ENCODE measurements at regions not wholly inside any gene's neighbourhood (a gene's known extent, or its start where the extent isn't known, plus 50 kb on each side); places are given as distances from the start of the nearest gene placed in this dataset.

DNA sequence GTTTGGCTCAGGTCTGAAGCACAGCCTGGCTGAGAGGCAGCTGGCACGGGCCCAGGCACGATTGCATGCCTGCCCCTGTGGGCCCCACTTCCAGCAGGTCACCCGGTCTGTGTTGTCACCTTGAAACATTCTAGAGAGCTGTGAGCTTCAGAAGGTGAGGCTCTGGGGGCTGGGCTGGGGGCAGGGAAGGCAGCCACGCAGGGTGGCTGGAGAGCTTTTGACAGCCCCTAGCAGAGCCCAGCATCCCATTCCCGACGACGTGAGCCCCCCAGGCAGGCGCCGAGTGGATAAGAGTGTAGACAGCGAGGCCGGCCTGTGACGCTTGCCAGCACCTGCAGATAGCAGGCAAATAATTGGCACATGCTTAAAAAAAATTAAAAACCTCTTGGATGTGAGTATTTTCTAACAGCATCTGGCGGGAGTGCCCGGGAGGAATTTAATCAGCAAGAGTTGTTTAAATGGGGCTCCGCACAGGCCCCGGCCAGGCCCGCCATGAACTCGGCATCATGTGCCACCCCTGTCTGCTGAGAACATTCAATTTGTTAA is 212.0 kb upstream of the TBX20 start:
- H3K4me1 ChIP-seq: no peaks in the 10 kb centered on the region
- no peaks in the 10 kb centered on the region for H3K36me3 ChIP-seq (ENCODE audit: control insufficient read depth, insufficient read depth, low read length)
- Mint-ChIP-seq H3K27ac (ENCODE audit: unreplicated experiment) (no peak overlapping the region), H3K4me3 (ENCODE audit: unreplicated experiment) (no peak overlapping the region), H3K27me3 (ENCODE audit: insufficient read depth, unreplicated experiment) (peaks cover 19% of the 10 kb centered on the region), H3K9me3 (ENCODE audit: unreplicated experiment) (no peaks in the 10 kb centered on the region), H3K4me1 (ENCODE audit: low read depth, unreplicated experiment) (no peaks in the 10 kb centered on the region), H3K36me3 (ENCODE audit: insufficient read depth, unreplicated experiment) (no peaks in the 10 kb centered on the region)
- intact Hi-C loops (cut with micrococcal nuclease; ENCODE audit: unreplicated experiment): no loop called here
- TF ChIP-seq, protein P1, sequence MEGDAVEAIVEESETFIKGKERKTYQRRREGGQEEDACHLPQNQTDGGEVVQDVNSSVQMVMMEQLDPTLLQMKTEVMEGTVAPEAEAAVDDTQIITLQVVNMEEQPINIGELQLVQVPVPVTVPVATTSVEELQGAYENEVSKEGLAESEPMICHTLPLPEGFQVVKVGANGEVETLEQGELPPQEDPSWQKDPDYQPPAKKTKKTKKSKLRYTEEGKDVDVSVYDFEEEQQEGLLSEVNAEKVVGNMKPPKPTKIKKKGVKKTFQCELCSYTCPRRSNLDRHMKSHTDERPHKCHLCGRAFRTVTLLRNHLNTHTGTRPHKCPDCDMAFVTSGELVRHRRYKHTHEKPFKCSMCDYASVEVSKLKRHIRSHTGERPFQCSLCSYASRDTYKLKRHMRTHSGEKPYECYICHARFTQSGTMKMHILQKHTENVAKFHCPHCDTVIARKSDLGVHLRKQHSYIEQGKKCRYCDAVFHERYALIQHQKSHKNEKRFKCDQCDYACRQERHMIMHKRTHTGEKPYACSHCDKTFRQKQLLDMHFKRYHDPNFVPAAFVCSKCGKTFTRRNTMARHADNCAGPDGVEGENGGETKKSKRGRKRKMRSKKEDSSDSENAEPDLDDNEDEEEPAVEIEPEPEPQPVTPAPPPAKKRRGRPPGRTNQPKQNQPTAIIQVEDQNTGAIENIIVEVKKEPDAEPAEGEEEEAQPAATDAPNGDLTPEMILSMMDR (IDR thresholded peaks at IDR 0.05; ENCODE audit: insufficient read depth in 1 of 2, low read depth in 1 of 2, low read length in 1 of 2, severe bottlenecking in 1 of 2, unreplicated experiment in 1 of 2): no peak
- ChIA-PET CTCF (no interaction called here), POLR2A (no interaction called here)
- H3K9me3 ChIP-seq: no peaks in the 10 kb centered on the region
- no peak for DNase-seq
- no peak overlapping the region for H3K4me3 ChIP-seq (ENCODE audit: low read depth, low read length)
- no peaks in the 10 kb centered on the region; the same call in 1 of the 2 replicates for H3K27me3 ChIP-seq (replicated peaks; ENCODE audit: control insufficient read depth, insufficient read depth, low read length)
- BruUV-seq (replicated peaks): no TSS peak

GRCh38 chr7:35463751-35464150 is 209.9 kb upstream of the TBX20 start:
- no peaks in the 10 kb centered on the region for H3K9me3 Mint-ChIP-seq (ENCODE audit: unreplicated experiment)
- peaks cover 16% of the 10 kb centered on the region for H3K27me3 Mint-ChIP-seq (ENCODE audit: insufficient read depth, unreplicated experiment)
- no peaks in the 10 kb centered on the region for H3K36me3 ChIP-seq (ENCODE audit: control insufficient read depth, insufficient read depth, low read length)
- intact Hi-C loops (cut with micrococcal nuclease; ENCODE audit: unreplicated experiment): no loop called here
- CTCF ChIA-PET: no interaction called here
- H3K36me3 Mint-ChIP-seq (ENCODE audit: insufficient read depth, unreplicated experiment): no peaks in the 10 kb centered on the region
- DNase-seq: no peak
- H3K27ac Mint-ChIP-seq (ENCODE audit: unreplicated experiment): no peak overlapping the region
- H3K4me1 ChIP-seq: no peaks in the 10 kb centered on the region
- H3K4me3 ChIP-seq (ENCODE audit: low read depth, low read length): no peak overlapping the region
- TF ChIP-seq, protein P1 (IDR thresholded peaks at IDR 0.05; ENCODE audit: insufficient read depth in 1 of 2, low read depth in 1 of 2, low read length in 1 of 2, severe bottlenecking in 1 of 2, unreplicated experiment in 1 of 2): no peak
- BruUV-seq (replicated peaks): no TSS peak
- no peaks in the 10 kb centered on the region for H3K4me1 Mint-ChIP-seq (ENCODE audit: low read depth, unreplicated experiment)
- POLR2A ChIA-PET: no interaction called here
- H3K4me3 Mint-ChIP-seq (ENCODE audit: unreplicated experiment): no peak overlapping the region
- no peaks in the 10 kb centered on the region; the same call in 1 of the 2 replicates for H3K27me3 ChIP-seq (replicated peaks; ENCODE audit: control insufficient read depth, insufficient read depth, low read length)
- H3K9me3 ChIP-seq: no peaks in the 10 kb centered on the region

DNA sequence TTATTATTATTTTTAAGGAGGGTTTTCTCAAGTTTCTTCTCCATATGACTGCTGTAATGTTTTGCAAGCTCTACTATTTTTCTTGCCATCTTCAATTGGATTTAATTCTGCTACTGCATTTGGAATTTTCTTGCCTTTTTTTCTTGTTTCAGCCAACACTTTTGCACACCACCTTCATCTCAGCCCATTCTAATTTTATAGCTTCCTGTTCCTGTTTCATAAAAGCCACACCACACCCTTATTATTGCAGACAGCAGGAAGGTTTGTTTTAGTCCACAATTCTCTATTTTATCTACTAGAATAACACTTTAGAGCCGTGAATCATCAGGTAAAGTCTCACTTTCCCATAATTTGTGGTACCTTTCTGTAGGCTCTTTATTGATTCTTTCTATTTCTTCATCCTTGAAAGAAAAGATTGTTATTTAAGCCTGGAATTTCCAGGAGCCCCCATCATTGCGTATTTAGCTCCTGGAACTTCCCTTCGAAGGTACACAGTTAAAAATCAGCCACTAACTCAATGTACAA is 209.3 kb upstream of the TBX20 start:
- ChIA-PET POLR2A (no interaction called here), CTCF (no interaction called here)

More for the DNA sequence above, 209.3 kb upstream of the TBX20 start:
- no peaks in the 10 kb centered on the region for H3K4me1 ChIP-seq
- no TSS peak for BruUV-seq (replicated peaks)
- Mint-ChIP-seq H3K4me3 (ENCODE audit: unreplicated experiment) (no peak overlapping the region), H3K4me1 (ENCODE audit: low read depth, unreplicated experiment) (no peaks in the 10 kb centered on the region), H3K27me3 (ENCODE audit: insufficient read depth, unreplicated experiment) (peaks cover 16% of the 10 kb centered on the region), H3K36me3 (ENCODE audit: insufficient read depth, unreplicated experiment) (no peaks in the 10 kb centered on the region), H3K9me3 (ENCODE audit: unreplicated experiment) (no peaks in the 10 kb centered on the region), H3K27ac (ENCODE audit: unreplicated experiment) (no peak overlapping the region)
- H3K36me3 ChIP-seq (ENCODE audit: control insufficient read depth, insufficient read depth, low read length): no peaks in the 10 kb centered on the region
- no peaks in the 10 kb centered on the region; the same call in 1 of the 2 replicates for H3K27me3 ChIP-seq (replicated peaks; ENCODE audit: control insufficient read depth, insufficient read depth, low read length)
- H3K4me3 ChIP-seq (ENCODE audit: low read depth, low read length): no peak overlapping the region
- intact Hi-C loops (cut with micrococcal nuclease; ENCODE audit: unreplicated experiment): no loop called here
- H3K9me3 ChIP-seq: no peaks in the 10 kb centered on the region
- TF ChIP-seq, protein P1 (IDR thresholded peaks at IDR 0.05; ENCODE audit: insufficient read depth in 1 of 2, low read depth in 1 of 2, low read length in 1 of 2, severe bottlenecking in 1 of 2, unreplicated experiment in 1 of 2): no peak
- no peak for DNase-seq
